GM12878 (cell line): ENCODE measurements at regions not wholly inside any gene's neighbourhood (a gene's known extent, or its start where the extent isn't known, plus 50 kb on each side); places are given as distances from the start of the nearest gene placed in this dataset.

ENCODE experiments used
- ATAC-seq: fragments of 200-7000 bp; cut with Tn5 transposase; 3 replicates; pipeline ENCODE4 v1.9.1; 2020; ENCODE audit warnings: mild to moderate bottlenecking, moderate library complexity
- BruUV-seq: library from RNA; stranded (reverse); fragments of 400-500 nt; replicated peaks from 2 replicates; lab custom pipeline; 2021; lab: Mats Ljungman, UMichigan
- CTCF ChIA-PET: fragments of 300-600 bp; sonication (Branson Sonifier 250); formaldehyde crosslinking; extraction: SDS; loops from one replicate; lab custom pipeline; 2021; ENCODE audit warnings: inconsistent platforms; lab: Yijun Ruan, JAX
- POLR2A ChIA-PET: fragments of 350-600 bp; formaldehyde crosslinking; extraction: SDS; loops from one replicate; lab custom pipeline; 2021; ENCODE audit warnings: inconsistent platforms; lab: Charles Lee
- RAD21 ChIA-PET: fragments of 300-600 bp; sonication (Branson Sonifier 250); formaldehyde crosslinking; loops from one replicate; lab custom pipeline; 2023; ENCODE audit warnings: antibody characterized with exemption; ENCODE audit not compliant: unreplicated experiment; lab: Charles Lee
- SMC1A ChIA-PET: fragments of 300-600 bp; sonication (Branson Sonifier 250); formaldehyde crosslinking; loops from one replicate; lab custom pipeline; 2023; ENCODE audit not compliant: unreplicated experiment, uncharacterized antibody; lab: Charles Lee
- DNase-seq: peaks from one replicate; pipeline ENCODE4 v3.0.0-alpha.2; 2011; ENCODE audit warnings: low read depth, low spot score
- FAIRE-seq: peaks from 3 replicates; lab custom pipeline; 2011; peaks lifted over from hg19 to GRCh38; lab: Jason Lieb, UNC
- H2AFZ ChIP-seq: 2 replicates; pipeline ENCODE4 v1.6.0; 2011; ENCODE audit warnings: low read depth, low read length, control low read depth; ENCODE audit not compliant: control insufficient read depth
- H3K27ac ChIP-seq: 2 replicates; pipeline ENCODE4 v1.5.1; 2011; ENCODE audit warnings: control low read depth; ENCODE audit not compliant: control insufficient read depth, insufficient read depth
- H3K27me3 ChIP-seq, 2 experiments: replicated peaks in 1 of 2; 2 replicates each; pipeline versions ENCODE4 v1.6.0 to v1.6.1; 2011; ENCODE audit warnings: low read length in 1 of 2; ENCODE audit not compliant: control insufficient read depth in 2 of 2, insufficient read depth in 2 of 2
- H3K36me3 ChIP-seq, 2 experiments: 2 replicates each; pipeline ENCODE4 v1.5.1; 2011; ENCODE audit warnings: low read length in 1 of 2; ENCODE audit not compliant: control insufficient read depth in 2 of 2, insufficient read depth in 2 of 2
- H3K4me1 ChIP-seq: 2 replicates; pipeline ENCODE4 v1.6.1; 2011; ENCODE audit warnings: mild to moderate bottlenecking, low read length, moderate library complexity, mixed read lengths; ENCODE audit not compliant: control insufficient read depth, insufficient read depth
- H3K4me2 ChIP-seq: 2 replicates; pipeline ENCODE4 v1.6.0; 2011; ENCODE audit warnings: control low read depth; ENCODE audit not compliant: control insufficient read depth, insufficient read depth
- H3K4me3 ChIP-seq: fragments of 200-600 bp; sonication (generic); 2 replicates; pipeline ENCODE4 v1.5.1; 2016
- H3K79me2 ChIP-seq: 2 replicates; pipeline ENCODE4 v1.6.0; 2011; ENCODE audit warnings: low read length; ENCODE audit not compliant: control insufficient read depth, insufficient read depth
- H3K9ac ChIP-seq: 2 replicates; pipeline ENCODE4 v1.8.0; 2011; ENCODE audit warnings: low read length, control low read depth, mixed read lengths; ENCODE audit not compliant: control insufficient read depth, insufficient read depth
- H3K9me3 ChIP-seq: replicated peaks from 3 replicates; pipeline ENCODE4 v1.5.1; 2011; ENCODE audit warnings: mild to moderate bottlenecking, low read length; ENCODE audit not compliant: control insufficient read depth, insufficient read depth
- H4K20me1 ChIP-seq: 2 replicates; pipeline ENCODE4 v1.6.0; 2011; ENCODE audit not compliant: control insufficient read depth, insufficient read depth
- ELK1 ChIP-seq: IDR thresholded peaks from 2 replicates; pipeline ENCODE4 v1.6.1; 2012; ENCODE audit warnings: low read depth, low read length, improper control_type of control experiment
- ZNF592 ChIP-seq: fragments of 450-650 bp; IDR thresholded peaks from 2 replicates; pipeline ENCODE4 v1.6.1; 2017; ENCODE audit warnings: mild to moderate bottlenecking, moderate library complexity
- WGBS: methylation state at CpG from one replicate; pipeline ENCODE4 v1.1.6; 2016; ENCODE audit warnings: low lambda C conversion rate; ENCODE audit not compliant: insufficient replicate concordance, insufficient coverage; ENCODE audit errors: missing lambda C conversion rate; 5-methylcytosine and 5-hydroxymethylcytosine counted together
- in situ Hi-C: fragments of 300-500 bp; cut with MboI; formaldehyde crosslinking; loops from 9 replicates; pipeline ENCODE4 v1.14.3; 2018; ENCODE audit warnings: mixed read lengths
- intact Hi-C: fragments of 100-400 bp; cut with micrococcal nuclease; formaldehyde crosslinking; loops from one replicate; pipeline ENCODE4 v1.14.2; 2022; ENCODE audit not compliant: unreplicated experiment

GRCh38 chr9:75683591-75683990 is 206.9 kb upstream of the PCSK5 start:
- Histone ChIP-seq H3K9me3 (no peaks in the 10 kb centered on the region), H3K4me2 (no peak overlapping the region), H3K27me3 (no peaks in the 10 kb centered on the region), H3K36me3 (no peaks in the 10 kb centered on the region), H3K4me3 (no peak overlapping the region), H3K4me1 (no peaks in the 10 kb centered on the region), H3K9ac (no peak overlapping the region), H2AFZ (no peak overlapping the region), H3K79me2 (no peaks in the 10 kb centered on the region), H3K27ac (no peak overlapping the region), H4K20me1 (no peaks in the 10 kb centered on the region)
- no peak for FAIRE-seq
- TF ChIP-seq ZNF592 (no peak), ELK1 (no peak)
- ChIA-PET POLR2A (no interaction called here), SMC1A (no interaction called here), CTCF (no interaction called here), RAD21 (no interaction called here)
- intact Hi-C loops (no loop called here), in situ Hi-C loops (no loop called here)
- WGBS = 92% methylated on average over 1 of the region's 1 CpG
- ATAC-seq = no peak
- DNase-seq = no peak
- BruUV-seq = no TSS peak
